IPS-20b (cell line): ENCODE measurements at regions not wholly inside any gene's neighbourhood (a gene's known extent, or its start where the extent isn't known, plus 50 kb on each side); places are given as distances from the start of the nearest gene placed in this dataset.

Source experiments
- H3K27ac ChIP-seq: one replicate; pipeline ENCODE4 v1.5.1; 2013; ENCODE audit warnings: low read length
- H3K27me3 ChIP-seq: 2 replicates; pipeline ENCODE4 v1.6.1; 2013; ENCODE audit warnings: mild to moderate bottlenecking, low read length, inconsistent platforms; ENCODE audit not compliant: insufficient read depth
- H3K36me3 ChIP-seq: 2 replicates; pipeline ENCODE4 v1.6.1; 2013; ENCODE audit warnings: low read depth, mild to moderate bottlenecking, inconsistent platforms, low read length, moderate library complexity; ENCODE audit not compliant: insufficient read depth
- H3K4me1 ChIP-seq: 2 replicates; pipeline ENCODE4 v1.6.1; 2013; ENCODE audit warnings: mild to moderate bottlenecking, control low read depth, inconsistent platforms, low read length, moderate library complexity; ENCODE audit not compliant: insufficient read depth
- H3K4me3 ChIP-seq: 2 replicates; pipeline ENCODE4 v1.5.1; 2013; ENCODE audit warnings: mild to moderate bottlenecking, low read length, inconsistent platforms
- H3K9ac ChIP-seq: 2 replicates; pipeline ENCODE4 v1.6.1; 2013; ENCODE audit warnings: low read depth, mild to moderate bottlenecking, inconsistent platforms, low read length, moderate library complexity
- H3K9me3 ChIP-seq: 2 replicates; pipeline ENCODE4 v1.6.1; 2013; ENCODE audit warnings: mild to moderate bottlenecking, low read depth, low read length, inconsistent platforms; ENCODE audit not compliant: insufficient read depth

DNA sequence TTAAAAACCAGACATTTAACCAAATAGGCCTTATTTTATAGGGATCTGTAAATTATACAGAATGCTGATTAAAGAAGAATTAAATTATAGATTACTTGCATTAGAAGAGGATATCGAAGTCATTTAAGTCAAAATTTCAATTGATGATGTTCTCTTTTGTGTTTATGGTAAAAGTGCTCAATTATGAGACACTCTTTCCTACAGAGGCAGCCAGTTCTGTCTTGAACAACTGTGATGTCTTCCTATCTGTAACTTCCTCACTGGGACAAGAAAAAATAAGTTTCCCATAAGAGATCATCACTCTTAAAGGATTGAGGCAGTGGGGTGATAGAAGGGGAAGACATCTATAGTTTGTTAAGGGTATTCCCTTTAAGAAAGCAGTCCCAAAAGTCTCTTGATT is 613.5 kb downstream of the INSC start:
- no peak overlapping the region for H3K9ac ChIP-seq
- no peak overlapping the region for H3K27ac ChIP-seq
- no peak overlapping the region for H3K4me3 ChIP-seq
- H3K9me3 ChIP-seq: no peaks in the 10 kb centered on the region
- H3K36me3 ChIP-seq: no peaks in the 10 kb centered on the region
- H3K4me1 ChIP-seq: 0 out of 2 replicates have a peak, but pooled peaks cover 2% of the 10 kb centered on the region
- no peaks in the 10 kb centered on the region for H3K27me3 ChIP-seq

DNA sequence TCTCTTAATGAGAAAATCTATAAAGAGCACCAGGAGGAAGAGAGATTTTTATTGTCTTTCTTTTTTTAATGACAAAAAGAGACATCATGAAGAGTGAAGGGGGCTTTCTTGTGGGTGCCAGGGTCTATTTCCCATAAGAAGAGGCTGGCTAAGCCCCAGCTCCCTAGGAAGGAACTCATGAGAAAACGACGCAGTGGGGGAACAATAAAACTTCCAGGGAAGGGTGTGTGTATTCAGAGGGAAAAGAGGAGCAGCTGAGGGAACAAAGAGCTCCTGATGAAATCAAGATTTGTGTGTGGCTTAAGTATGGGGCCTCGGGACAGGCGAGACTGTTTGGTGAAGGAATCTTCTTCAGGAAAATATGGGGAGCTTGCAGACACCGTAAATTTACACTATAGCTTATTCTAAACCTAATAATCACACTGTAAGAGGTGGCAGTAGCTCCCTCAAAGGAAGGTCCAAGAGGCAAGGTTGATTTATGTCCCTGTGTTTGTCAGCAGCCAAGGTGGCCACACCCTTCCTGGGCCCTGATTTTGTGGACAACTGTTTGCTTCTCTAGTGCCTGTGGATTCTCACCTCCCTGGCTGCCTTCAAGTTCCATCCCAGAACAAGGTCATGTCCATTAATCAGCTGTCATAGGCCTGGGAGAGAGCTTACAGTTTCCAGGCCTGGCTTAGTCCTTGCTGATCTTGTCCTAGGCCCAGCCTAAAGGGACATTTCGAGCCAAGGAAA is 615.7 kb downstream of the INSC start:
- no peak overlapping the region for H3K27ac ChIP-seq
- no peaks in the 10 kb centered on the region for H3K27me3 ChIP-seq
- no peaks in the 10 kb centered on the region for H3K9me3 ChIP-seq
- no peak overlapping the region for H3K4me3 ChIP-seq
- H3K36me3 ChIP-seq: no peaks in the 10 kb centered on the region
- no peak overlapping the region for H3K9ac ChIP-seq
- 0 out of 2 replicates have a peak, but pooled peaks cover 2% of the 10 kb centered on the region for H3K4me1 ChIP-seq

DNA sequence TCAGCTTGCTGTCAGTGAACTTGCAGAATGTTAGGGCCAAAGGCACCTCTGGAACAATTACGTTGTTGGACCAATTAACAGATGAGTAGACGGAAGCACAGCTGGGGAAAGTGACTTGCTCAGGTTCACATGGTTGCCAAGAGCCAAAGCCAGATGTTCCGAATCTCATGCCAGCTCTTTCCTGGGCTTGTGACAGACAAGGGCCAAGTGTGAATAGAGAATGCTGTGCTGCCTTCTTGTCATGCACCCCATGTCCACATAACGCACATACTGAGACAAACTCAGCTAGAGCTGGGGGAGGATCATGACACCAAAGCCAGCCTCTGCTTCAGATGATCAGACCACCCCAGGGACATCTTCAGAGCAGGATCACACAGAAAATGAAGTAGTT is 616.3 kb downstream of the INSC start:
- H3K27me3 ChIP-seq: no peaks in the 10 kb centered on the region
- H3K9ac ChIP-seq: no peak overlapping the region
- no peak overlapping the region for H3K27ac ChIP-seq
- H3K4me3 ChIP-seq: no peak overlapping the region
- H3K36me3 ChIP-seq: no peaks in the 10 kb centered on the region
- no peaks in the 10 kb centered on the region for H3K9me3 ChIP-seq
- 0 out of 2 replicates have a peak, but pooled peaks cover 2% of the 10 kb centered on the region for H3K4me1 ChIP-seq

DNA sequence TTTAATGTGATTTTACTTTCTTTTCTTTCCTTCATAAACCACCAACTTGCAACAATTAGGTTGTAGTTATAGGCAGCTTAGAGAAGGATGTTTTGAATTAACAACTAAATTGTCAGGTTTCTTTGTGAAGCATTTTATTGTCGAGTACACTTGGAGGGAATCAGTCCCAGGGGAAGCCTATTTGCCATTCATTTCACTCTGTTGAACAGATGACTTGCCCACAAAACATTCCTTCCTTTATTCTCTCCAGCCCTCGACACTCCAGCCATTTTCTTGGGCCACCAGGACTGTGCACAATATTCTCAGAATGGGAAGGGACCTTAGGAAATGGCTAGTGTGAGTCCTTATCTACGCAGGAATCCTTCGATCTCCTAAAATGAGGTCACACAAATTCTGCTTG is 620.6 kb downstream of the SOX6 start:
- no peaks in the 10 kb centered on the region for H3K9me3 ChIP-seq
- H3K27me3 ChIP-seq: no peaks in the 10 kb centered on the region
- no peak overlapping the region for H3K27ac ChIP-seq
- no peak overlapping the region for H3K4me3 ChIP-seq
- H3K4me1 ChIP-seq: no peaks in the 10 kb centered on the region
- H3K9ac ChIP-seq: no peak overlapping the region
- no peaks in the 10 kb centered on the region for H3K36me3 ChIP-seq

DNA sequence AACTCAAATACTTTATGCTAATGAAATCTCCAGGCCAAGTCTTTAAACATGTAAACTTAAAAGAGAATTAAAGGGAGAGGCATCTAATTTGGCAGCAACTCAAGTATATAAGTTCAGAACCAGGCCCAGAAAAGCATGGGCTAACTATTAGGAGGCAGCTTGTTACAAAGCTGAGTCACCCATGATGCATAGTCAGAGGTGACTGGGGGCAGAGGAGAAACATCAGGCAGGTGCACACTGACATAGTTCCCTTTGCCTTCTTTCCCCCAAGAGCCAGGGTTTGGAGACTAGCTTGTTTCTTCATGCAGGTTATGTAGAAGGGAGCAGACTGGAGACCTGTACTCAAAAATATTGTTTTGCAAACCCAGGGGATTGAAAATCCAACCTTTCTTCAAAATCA is 619.0 kb downstream of the SOX6 start:
- Histone ChIP-seq H3K36me3 (no peaks in the 10 kb centered on the region), H3K4me1 (no peaks in the 10 kb centered on the region), H3K27me3 (no peaks in the 10 kb centered on the region), H3K9ac (no peak overlapping the region), H3K9me3 (no peaks in the 10 kb centered on the region), H3K27ac (no peak overlapping the region), H3K4me3 (no peak overlapping the region)

DNA sequence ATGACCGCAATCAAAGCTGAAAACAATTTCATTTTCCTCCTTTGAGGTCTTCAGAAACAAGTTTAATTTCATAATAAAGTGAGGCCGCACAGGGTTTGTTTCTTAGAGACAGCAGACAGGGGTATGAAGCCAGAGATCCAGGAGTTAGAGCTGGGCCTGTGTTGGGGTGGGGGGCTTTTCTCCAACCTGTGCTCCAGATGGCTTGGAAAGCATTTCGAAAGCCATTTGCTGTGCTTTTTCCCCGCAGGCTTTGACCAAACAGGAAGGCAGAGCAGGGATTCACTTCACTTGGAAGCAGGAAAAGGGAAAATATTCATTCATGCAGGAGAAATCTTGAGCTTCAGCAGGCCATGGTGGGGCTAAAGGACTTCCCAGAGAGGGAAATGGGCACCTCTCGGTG is 617.4 kb downstream of the SOX6 start:
- H3K36me3 ChIP-seq: no peaks in the 10 kb centered on the region
- H3K4me3 ChIP-seq: no peak overlapping the region
- H3K27ac ChIP-seq: no peak overlapping the region
- no peaks in the 10 kb centered on the region for H3K4me1 ChIP-seq
- H3K27me3 ChIP-seq: no peaks in the 10 kb centered on the region
- no peaks in the 10 kb centered on the region for H3K9me3 ChIP-seq
- no peak overlapping the region for H3K9ac ChIP-seq

DNA sequence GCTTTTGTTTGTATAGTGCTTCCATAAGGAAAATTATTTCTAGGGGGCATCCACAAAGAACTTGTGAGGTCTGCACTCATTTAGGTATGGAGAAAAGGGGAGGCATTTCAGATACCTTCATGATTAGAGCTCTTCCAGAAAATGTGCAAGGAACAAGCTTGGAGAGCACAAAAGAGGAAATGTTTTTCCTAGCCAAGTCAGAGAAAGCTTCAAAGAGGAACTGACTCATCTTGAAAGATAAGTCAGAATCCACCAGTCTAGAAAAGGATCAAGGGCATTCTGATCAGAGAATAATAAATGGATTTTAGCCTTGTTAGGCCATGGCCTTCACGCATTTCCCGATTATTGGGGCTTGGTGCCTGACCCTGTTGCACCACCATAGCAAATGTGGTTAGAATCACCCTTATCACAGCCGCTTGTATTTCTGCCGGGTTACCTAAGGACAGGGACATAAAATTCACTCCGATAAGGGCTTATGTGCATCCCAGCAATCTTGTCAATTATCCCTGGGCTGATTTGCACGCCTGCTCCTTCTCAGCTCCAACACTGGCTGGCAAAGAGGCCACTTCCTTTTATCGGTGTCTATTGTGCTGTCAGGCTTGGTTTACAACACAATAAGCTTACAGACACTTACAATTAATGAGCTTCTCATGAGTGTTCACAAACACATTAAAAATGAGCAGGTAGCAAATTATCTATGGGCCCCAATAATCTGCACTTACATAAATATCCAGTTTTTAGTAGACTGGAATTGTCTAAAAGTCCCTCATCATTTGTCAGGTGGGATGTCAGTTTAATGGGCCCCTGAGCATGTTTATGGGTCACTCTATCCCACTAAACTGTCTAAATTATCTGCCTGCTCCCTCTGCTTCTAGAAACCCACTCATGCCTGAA is 613.5 kb downstream of the SOX6 start:
- Histone ChIP-seq H3K27ac (no peak overlapping the region), H3K36me3 (no peaks in the 10 kb centered on the region), H3K4me3 (no peak overlapping the region), H3K4me1 (no peaks in the 10 kb centered on the region), H3K9me3 (no peaks in the 10 kb centered on the region), H3K27me3 (no peaks in the 10 kb centered on the region), H3K9ac (no peak overlapping the region)

DNA sequence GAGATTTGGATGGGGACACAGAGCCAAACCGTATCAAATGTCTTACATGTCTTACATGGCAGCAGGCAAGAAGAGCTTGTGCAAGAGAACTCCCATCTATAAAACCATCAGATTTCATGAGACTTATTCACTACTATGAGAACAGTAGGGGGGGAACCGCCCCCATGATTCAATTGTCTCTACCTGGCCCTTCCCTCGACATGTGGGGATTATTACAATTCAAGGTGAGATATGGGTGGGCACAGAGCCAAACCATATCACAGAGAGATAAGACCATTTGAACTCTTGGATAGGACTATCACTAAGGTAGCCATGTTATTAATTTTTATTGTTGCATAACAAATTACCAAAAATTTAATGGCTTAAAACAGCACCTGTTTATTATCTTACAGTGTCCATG is 611.7 kb downstream of the SOX6 start:
- no peak overlapping the region for H3K9ac ChIP-seq
- H3K4me1 ChIP-seq: no peaks in the 10 kb centered on the region
- no peak overlapping the region for H3K27ac ChIP-seq
- H3K27me3 ChIP-seq: no peaks in the 10 kb centered on the region
- no peak overlapping the region for H3K4me3 ChIP-seq
- H3K9me3 ChIP-seq: no peaks in the 10 kb centered on the region
- H3K36me3 ChIP-seq: no peaks in the 10 kb centered on the region

DNA sequence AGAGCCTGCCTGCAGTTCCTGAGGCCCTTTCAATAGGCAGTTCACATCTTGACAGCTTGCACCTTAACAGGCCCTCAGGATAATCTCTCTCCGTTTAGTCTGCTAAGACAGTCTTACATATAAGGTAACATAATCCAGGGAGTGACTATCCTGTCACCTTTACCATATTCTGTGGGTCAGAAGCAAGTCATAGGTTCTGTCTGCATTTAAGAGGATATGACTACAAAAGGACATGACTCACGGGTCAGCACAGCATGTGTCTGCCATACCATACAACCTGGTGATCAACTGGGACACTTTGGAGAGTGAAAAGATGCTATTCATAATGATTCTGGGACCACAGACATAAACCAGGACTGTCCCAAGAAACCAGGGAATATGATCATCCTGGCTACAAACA is 611.1 kb downstream of the SOX6 start:
- Histone ChIP-seq H3K4me1 (no peaks in the 10 kb centered on the region), H3K9me3 (no peaks in the 10 kb centered on the region), H3K9ac (no peak overlapping the region), H3K27me3 (no peaks in the 10 kb centered on the region), H3K27ac (no peak overlapping the region), H3K36me3 (no peaks in the 10 kb centered on the region), H3K4me3 (no peak overlapping the region)

DNA sequence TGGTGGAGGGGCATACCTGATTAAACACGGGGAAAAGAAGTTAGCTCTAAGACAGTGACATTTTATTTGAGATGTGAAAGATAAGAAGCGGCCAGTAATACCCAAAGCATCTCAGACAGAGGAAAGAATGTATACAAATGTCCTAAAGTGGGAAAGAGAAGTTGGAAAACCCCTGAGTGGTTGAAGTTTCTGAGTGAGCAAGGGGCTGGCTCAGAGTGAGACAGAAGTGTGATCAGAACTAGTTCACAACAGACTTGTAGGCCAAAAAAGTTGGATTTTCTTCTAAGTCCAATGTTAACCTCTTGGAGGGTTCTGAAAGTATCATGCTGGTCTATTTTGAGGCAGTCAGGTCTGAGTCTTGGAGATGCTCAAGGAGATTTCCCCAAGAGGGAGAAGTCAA is 608.7 kb downstream of the SOX6 start:
- Histone ChIP-seq H3K4me1 (no peaks in the 10 kb centered on the region), H3K9ac (no peak overlapping the region), H3K4me3 (no peak overlapping the region), H3K36me3 (no peaks in the 10 kb centered on the region), H3K27ac (no peak overlapping the region), H3K27me3 (no peaks in the 10 kb centered on the region), H3K9me3 (no peaks in the 10 kb centered on the region)

DNA sequence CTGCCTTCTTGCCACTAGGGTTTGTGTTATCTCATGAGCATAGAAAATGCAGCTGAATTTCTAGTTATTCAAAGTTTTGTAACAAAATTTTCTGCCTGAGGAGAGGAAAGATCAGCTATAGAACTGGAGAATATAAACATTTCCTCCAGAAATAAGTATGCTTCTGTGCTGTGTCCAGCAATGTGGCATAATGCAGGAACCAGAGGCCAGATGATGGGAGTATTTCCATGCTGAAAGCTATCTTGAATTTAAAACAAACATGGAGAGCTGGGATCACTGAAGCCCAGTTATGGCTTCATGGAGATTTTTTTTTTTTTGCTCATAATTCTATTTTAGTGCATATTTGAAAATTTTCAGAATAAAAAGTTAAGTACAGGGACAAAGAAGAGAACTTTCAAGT is 608.2 kb downstream of the SOX6 start:
- H3K27ac ChIP-seq: no peak overlapping the region
- H3K27me3 ChIP-seq: no peaks in the 10 kb centered on the region
- no peaks in the 10 kb centered on the region for H3K9me3 ChIP-seq
- no peaks in the 10 kb centered on the region for H3K36me3 ChIP-seq
- no peak overlapping the region for H3K9ac ChIP-seq
- H3K4me3 ChIP-seq: no peak overlapping the region
- H3K4me1 ChIP-seq: no peaks in the 10 kb centered on the region

DNA sequence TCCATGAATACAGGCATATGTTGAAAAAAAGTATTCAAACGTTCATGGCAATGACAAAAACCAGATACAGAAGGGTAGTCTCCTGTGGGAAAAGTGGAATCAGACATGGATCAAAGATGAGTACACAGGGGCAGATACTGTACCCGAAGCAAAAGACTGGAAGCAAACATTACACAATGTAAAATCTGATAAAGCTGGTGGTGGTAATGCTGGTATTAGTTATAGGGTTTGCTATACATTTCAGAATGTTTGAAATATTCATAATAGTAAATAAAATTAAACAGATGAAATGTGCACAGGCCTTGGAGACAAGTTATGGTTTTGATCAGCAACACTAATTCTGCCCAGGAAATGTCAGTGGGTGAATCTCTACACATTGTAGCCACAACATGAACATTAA is 607.6 kb downstream of the SOX6 start:
- no peak overlapping the region for H3K27ac ChIP-seq
- no peak overlapping the region for H3K9ac ChIP-seq
- no peaks in the 10 kb centered on the region for H3K9me3 ChIP-seq
- no peaks in the 10 kb centered on the region for H3K4me1 ChIP-seq
- no peaks in the 10 kb centered on the region for H3K36me3 ChIP-seq
- no peak overlapping the region for H3K4me3 ChIP-seq
- H3K27me3 ChIP-seq: no peaks in the 10 kb centered on the region
